Smooth muscle cell (in vitro differentiated cells): ENCODE measurements at regions not wholly inside any gene's neighbourhood (a gene's known extent, or its start where the extent isn't known, plus 50 kb on each side); places are given as distances from the start of the nearest gene placed in this dataset.

Source experiments
- DNase-seq: peaks from one replicate; lab custom pipeline; 2025; ENCODE audit not compliant: unreplicated experiment; lab: John Stamatoyannopoulos, UW
- H2AFZ ChIP-seq: fragments of 200-600 bp; sonication (generic); 2 replicates; pipeline ENCODE4 v1.6.0; 2016; ENCODE audit warnings: antibody characterized with exemption, low read depth, mild to moderate bottlenecking
- H3F3A ChIP-seq: fragments of 200-600 bp; sonication (generic); 2 replicates; pipeline ENCODE4 v1.6.0; 2017; ENCODE audit warnings: antibody characterized with exemption, low read depth
- H3K27ac ChIP-seq: fragments of 200-600 bp; sonication (generic); 2 replicates; pipeline ENCODE4 v1.5.1; 2016; ENCODE audit warnings: low read depth, mild to moderate bottlenecking
- H3K27me3 ChIP-seq: fragments of 200-600 bp; sonication (generic); 2 replicates; pipeline ENCODE4 v1.6.1; 2016; ENCODE audit warnings: low read depth, mild to moderate bottlenecking
- H3K36me3 ChIP-seq: fragments of 200-600 bp; sonication (generic); 2 replicates; pipeline ENCODE4 v1.5.1; 2016; ENCODE audit warnings: low read depth
- H3K4me1 ChIP-seq: fragments of 200-600 bp; sonication (generic); 2 replicates; pipeline ENCODE4 v1.5.1; 2016; ENCODE audit warnings: low read depth
- H3K4me2 ChIP-seq: fragments of 200-600 bp; sonication (generic); 2 replicates; pipeline ENCODE4 v1.6.0; 2016; ENCODE audit warnings: mild to moderate bottlenecking
- H3K4me3 ChIP-seq: fragments of 200-600 bp; sonication (generic); 2 replicates; pipeline ENCODE4 v1.5.1; 2016; ENCODE audit warnings: mild to moderate bottlenecking
- H3K79me2 ChIP-seq: fragments of 200-600 bp; sonication (generic); 2 replicates; pipeline ENCODE4 v1.6.0; 2016; ENCODE audit warnings: low read depth, mild to moderate bottlenecking
- H3K9ac ChIP-seq: fragments of 200-600 bp; sonication (generic); 2 replicates; pipeline ENCODE4 v1.6.0; 2016; ENCODE audit warnings: low read depth
- H3K9me3 ChIP-seq: fragments of 200-600 bp; sonication (generic); replicated peaks from 2 replicates; pipeline ENCODE4 v1.5.1; 2016; ENCODE audit warnings: low read depth
- H4K20me1 ChIP-seq: fragments of 200-600 bp; sonication (generic); 2 replicates; pipeline ENCODE4 v1.6.0; 2016; ENCODE audit warnings: low read depth
- CTCF ChIP-seq: fragments of 200-600 bp; sonication (generic); IDR thresholded peaks from 2 replicates; pipeline ENCODE4 v1.5.1; 2017; ENCODE audit warnings: borderline replicate concordance, mild to moderate bottlenecking, antibody characterized with exemption; ENCODE audit not compliant: insufficient read depth, poor library complexity, severe bottlenecking
- WGBS: methylation state at CpG from one replicate; pipeline ENCODE4 v1.1.7; 2016; ENCODE audit warnings: low lambda C conversion rate; 5-methylcytosine and 5-hydroxymethylcytosine counted together

- no peak for DNase-seq
These were observed 151.9 kb downstream of the CD83 start for GRCh38 chr6:14269436-14269835.

GRCh38 chr6:14270142-14270893, 152.7 kb downstream of the CD83 start:
- Histone ChIP-seq H3K9ac (no peak overlapping the region), H3K4me1 (no peaks in the 10 kb centered on the region), H3K4me2 (no peak overlapping the region), H4K20me1 (no peaks in the 10 kb centered on the region), H2AFZ (no peak overlapping the region), H3K27ac (no peak overlapping the region), H3K9me3 (no peaks in the 10 kb centered on the region), H3F3A (no peaks in the 10 kb centered on the region), H3K27me3 (peaks cover 6% of the 10 kb centered on the region), H3K36me3 (no peaks in the 10 kb centered on the region), H3K79me2 (no peaks in the 10 kb centered on the region), H3K4me3 (no peak overlapping the region)
- no peak for DNase-seq
- 88% methylated on average over 5 of the region's 5 CpGs for WGBS
- TF ChIP-seq CTCF = no peak

More at GRCh38 chr6:14269436-14269835, 151.9 kb downstream of the CD83 start:
- H2AFZ ChIP-seq = no peak overlapping the region
- H3K4me3 ChIP-seq = no peak overlapping the region
- H3F3A ChIP-seq = no peaks in the 10 kb centered on the region
- peaks cover 6% of the 10 kb centered on the region for H3K27me3 ChIP-seq
- no peak overlapping the region for H3K9ac ChIP-seq
- WGBS = 89% methylated on average over 2 of the region's 2 CpGs
- TF ChIP-seq CTCF = no peak
- no peaks in the 10 kb centered on the region for H3K9me3 ChIP-seq
- H3K36me3 ChIP-seq = no peaks in the 10 kb centered on the region
- H4K20me1 ChIP-seq = no peaks in the 10 kb centered on the region
- H3K4me1 ChIP-seq = no peaks in the 10 kb centered on the region
- no peak overlapping the region for H3K4me2 ChIP-seq
- no peaks in the 10 kb centered on the region for H3K79me2 ChIP-seq
- H3K27ac ChIP-seq = no peak overlapping the region

GRCh38 chr6:14270925-14271788, 153.6 kb downstream of the CD83 start:
- H3K4me2 ChIP-seq = no peak overlapping the region
- no peaks in the 10 kb centered on the region for H4K20me1 ChIP-seq
- H2AFZ ChIP-seq = no peak overlapping the region
- WGBS = 64% methylated on average over 11 of the region's 11 CpGs
- H3K4me1 ChIP-seq = no peaks in the 10 kb centered on the region
- H3K27me3 ChIP-seq = peaks cover 5% of the 10 kb centered on the region
- peak overlapping the region; percentile 40 for H3K27ac ChIP-seq
- no peaks in the 10 kb centered on the region for H3K79me2 ChIP-seq
- no peak for DNase-seq
- TF ChIP-seq CTCF = no peak
- H3K9ac ChIP-seq = no peak overlapping the region
- no peaks in the 10 kb centered on the region for H3K36me3 ChIP-seq
- no peaks in the 10 kb centered on the region for H3K9me3 ChIP-seq
- no peak overlapping the region for H3K4me3 ChIP-seq
- no peaks in the 10 kb centered on the region for H3F3A ChIP-seq
